OCI-LY7 (cell line): ENCODE measurements at regions not wholly inside any gene's neighbourhood (a gene's known extent, or its start where the extent isn't known, plus 50 kb on each side); places are given as distances from the start of the nearest gene placed in this dataset.

Experiments used
- EZH2phosphoT487 ChIP-seq: fragments of 200-600 bp; sonication (generic); IDR thresholded peaks from 2 replicates; pipeline ENCODE4 v1.6.1; 2018; ENCODE audit warnings: low read depth, borderline replicate concordance, mild to moderate bottlenecking, mixed run types, antibody characterized with exemption, low read length, moderate library complexity, mixed read lengths
- TF ChIP-seq, protein P1 (sequence below): fragments of 200-600 bp; sonication (generic); conservative IDR thresholded peaks from 2 replicates; pipeline ENCODE4 v1.5.1; 2014; ENCODE audit warnings: mild to moderate bottlenecking, antibody characterized with exemption, low read length, moderate library complexity, mixed read lengths

DNA sequence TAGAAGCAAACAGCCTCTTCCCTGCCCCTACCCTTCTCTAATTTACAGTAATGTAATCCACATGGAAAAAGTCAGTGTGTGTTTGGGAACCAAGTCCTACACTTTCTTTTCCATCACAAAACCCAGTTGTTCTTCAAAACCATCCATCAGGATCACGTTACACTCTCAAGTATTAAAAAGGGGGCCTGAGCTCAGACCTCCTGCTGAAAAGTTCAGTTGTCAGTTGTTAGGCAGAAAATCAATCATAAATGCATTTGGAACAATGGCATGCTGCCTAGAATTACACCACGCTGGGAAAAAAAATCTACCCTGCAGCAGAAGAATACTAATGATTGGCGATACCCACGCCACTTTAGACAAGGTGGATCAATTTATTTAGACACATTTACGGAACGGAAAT lies 236.5 kb downstream of the PARM1 start:
- TF ChIP-seq, protein P1, sequence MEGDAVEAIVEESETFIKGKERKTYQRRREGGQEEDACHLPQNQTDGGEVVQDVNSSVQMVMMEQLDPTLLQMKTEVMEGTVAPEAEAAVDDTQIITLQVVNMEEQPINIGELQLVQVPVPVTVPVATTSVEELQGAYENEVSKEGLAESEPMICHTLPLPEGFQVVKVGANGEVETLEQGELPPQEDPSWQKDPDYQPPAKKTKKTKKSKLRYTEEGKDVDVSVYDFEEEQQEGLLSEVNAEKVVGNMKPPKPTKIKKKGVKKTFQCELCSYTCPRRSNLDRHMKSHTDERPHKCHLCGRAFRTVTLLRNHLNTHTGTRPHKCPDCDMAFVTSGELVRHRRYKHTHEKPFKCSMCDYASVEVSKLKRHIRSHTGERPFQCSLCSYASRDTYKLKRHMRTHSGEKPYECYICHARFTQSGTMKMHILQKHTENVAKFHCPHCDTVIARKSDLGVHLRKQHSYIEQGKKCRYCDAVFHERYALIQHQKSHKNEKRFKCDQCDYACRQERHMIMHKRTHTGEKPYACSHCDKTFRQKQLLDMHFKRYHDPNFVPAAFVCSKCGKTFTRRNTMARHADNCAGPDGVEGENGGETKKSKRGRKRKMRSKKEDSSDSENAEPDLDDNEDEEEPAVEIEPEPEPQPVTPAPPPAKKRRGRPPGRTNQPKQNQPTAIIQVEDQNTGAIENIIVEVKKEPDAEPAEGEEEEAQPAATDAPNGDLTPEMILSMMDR = no peak
- no peak for TF ChIP-seq EZH2phosphoT487
